NCI-H524 (cell line): ENCODE measurements at regions not wholly inside any gene's neighbourhood (a gene's known extent, or its start where the extent isn't known, plus 50 kb on each side); places are given as distances from the start of the nearest gene placed in this dataset.
A peak's percentile ranks its signal among the peaks of the same experiment; 100 is the strongest.
"Not testable (repeated sequence)": the region's sequence is repeated elsewhere in the genome, so short reads cannot be mapped to it uniquely, and the experiment has no call there.

Experiments
- DNase-seq, 2 experiments: peaks; one replicate each; lab custom pipeline; 2025; lab: John Stamatoyannopoulos, UW

DNA sequence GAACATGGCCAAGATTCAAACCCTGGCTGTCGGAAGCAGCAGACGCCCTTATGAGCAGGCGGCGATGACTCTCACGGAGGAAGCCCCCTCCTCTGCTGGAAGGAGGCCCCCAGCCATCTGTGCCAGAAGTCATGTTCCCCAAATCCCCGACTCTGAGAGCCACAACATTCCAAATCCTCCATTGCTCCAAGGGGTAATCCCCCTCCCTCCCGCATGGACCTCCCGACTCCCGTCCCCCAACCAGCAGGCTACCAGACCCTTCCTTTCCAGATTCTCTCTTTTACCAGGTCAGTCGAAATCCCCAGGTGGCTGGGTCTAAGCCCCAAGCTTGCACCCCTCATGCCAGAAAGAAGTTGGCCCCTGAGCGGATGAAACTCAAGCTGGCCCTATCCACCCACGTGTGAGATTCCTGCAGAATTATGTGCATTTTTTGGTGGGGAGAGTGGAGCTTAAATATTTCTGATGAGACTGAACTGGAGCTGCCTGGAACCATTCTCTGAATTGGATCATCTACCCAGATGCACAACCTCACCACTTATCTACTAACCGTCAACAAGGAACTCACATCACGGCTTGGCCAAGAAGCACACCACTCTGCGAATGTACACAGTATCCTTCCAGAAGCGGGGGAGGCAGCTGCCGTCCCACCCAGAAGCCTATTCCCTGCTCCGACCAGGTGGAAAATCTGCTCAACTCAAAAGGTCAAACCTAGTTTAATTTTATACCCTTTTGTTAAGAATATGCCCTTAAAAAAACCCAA lies 283.5 kb downstream of the C16orf95 start:
- DNase-seq: no peak

DNA sequence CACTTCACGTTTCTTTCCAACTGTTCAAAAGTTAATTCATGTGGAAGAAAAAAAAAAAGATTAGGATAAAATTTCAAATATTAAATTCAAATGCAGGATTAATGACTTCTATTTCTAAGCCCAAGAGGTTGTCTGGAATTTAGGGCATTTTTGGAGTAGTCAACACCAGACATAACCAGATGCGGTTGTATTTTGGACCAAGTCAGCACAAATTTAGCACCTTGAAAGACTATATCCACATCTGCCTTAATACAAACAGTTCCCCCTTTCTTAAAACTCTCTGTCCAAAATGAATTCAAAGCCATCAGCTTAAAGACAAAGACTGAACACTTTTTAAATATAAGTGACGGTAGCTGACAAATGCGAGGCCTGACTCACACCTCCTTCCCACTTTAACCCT lies 282.9 kb downstream of the C16orf95 start:
- DNase-seq: no peak

DNA sequence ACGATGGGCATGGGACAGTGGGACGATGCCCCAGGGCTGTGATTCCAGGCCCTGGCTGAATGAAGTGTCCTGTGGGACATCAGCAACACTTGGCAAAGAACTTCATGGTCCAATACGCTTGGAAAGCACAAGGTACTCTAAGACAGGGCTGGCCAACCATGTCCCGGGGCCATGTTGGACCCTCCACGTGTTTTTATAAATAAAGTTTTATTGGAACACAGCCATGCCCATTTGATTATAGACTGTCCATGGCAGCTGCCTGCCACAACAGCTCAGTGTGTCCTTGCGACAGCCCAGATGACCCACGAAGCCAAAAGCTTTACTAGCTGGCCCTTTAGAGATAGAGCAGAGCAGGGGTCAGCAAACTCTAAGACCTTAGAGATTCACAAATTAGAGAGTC lies 282.1 kb downstream of the C16orf95 start:
- no peak for DNase-seq

DNA sequence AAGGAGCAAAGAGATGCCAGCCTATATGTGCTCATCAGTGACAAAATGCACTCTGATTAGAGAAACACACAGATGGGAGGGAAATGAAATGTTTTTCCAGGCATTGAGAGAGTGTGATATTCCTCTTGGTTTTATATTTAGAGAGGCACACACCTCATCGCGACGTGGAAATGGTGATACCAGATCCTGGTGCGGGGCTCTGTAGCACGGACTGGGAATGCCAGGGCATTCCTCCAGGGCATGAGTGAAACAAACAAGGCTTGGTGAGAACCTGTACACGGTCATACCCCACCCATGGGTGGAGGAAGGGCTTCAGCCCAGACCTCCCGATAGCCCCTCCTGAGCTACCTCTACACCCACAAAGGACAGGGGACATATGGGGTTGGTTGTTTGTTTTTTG lies 280.2 kb downstream of the C16orf95 start:
- DNase-seq: no peak

DNA sequence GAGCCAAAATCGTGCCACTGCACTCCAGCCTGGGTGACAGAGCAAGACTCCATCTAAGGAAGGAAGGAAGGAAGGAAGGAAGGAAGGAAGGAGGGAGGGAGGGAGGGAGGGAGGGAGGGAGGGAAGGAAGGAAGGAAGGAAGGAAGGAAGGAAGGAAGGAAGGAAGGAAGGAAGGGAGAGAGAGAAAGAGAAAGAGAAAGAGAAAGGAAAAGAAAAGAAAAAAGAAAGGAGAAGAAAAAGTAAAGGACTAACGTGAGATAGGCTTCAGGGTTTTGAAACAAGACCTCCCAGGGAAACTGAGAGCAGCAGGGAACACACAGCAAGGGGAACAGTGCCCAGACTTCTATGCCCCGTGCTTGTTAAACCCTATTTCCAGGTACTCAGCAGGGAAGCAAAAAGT lies 278.7 kb downstream of the C16orf95 start:
- not testable (repeated sequence) for DNase-seq

DNA sequence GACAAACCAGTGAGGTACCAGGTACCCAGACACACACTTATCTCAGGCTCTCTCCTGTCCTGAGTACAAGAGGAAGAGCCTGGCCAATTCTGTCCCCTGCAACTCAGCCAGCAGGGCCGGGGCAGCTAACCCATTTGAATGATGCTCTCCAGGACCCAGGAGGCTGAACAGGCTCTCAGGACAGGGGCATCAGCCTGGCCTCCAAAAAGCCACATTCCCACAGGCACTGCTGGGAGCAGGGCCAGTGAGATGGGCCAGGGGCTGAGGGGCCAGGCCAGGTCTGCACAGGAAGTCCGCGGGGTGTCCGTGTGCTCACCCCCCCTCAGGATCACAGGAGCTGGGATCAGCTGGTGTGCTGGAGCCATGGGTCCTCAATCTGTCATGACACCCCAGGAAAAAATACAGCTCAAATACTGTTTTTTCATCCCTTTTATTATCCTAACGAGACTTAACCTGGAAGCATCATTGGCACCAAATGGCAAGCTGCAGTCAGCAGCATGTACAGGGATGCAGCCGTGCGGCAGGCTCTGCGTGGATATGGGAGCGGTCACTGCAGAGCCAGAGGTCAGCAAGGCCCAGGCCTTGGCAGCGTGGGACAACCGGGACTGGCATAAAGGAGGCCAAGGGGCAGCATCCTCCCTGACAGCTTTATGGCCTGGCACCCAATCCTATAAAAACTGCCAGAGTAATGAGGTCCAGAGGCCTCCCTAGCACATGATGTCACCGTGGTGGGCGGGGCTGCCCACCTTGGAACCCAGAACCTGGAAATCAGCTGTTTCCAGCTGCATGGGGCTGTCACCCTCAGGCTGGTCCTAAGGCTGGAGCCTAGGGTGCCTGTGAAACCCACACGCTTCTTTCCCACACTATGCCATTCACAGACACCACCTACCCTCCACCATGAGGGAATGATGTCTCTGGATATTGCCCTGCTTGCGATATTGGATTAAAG lies 276.7 kb downstream of the C16orf95 start:
- DNase-seq: no peak

DNA sequence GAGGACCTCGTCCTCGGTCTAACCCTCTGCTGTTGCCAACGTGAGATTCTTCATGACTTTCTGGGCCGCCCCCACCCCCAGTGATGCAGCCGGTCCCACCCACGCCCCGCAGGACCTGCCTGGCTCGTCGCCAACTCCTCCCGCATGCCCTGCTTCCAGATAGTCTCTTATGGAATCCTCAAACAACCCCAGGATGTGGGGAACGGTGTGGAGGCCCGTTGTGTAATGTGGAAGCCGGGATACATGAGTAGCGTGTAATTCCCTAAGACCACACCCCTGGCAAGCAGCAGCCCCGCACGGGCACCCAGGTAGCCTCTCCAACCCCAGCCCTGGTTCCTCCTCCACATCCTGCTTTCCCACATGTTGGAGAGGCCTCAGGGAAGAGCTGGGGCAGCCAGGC lies 275.9 kb downstream of the C16orf95 start:
- no peak for DNase-seq

DNA sequence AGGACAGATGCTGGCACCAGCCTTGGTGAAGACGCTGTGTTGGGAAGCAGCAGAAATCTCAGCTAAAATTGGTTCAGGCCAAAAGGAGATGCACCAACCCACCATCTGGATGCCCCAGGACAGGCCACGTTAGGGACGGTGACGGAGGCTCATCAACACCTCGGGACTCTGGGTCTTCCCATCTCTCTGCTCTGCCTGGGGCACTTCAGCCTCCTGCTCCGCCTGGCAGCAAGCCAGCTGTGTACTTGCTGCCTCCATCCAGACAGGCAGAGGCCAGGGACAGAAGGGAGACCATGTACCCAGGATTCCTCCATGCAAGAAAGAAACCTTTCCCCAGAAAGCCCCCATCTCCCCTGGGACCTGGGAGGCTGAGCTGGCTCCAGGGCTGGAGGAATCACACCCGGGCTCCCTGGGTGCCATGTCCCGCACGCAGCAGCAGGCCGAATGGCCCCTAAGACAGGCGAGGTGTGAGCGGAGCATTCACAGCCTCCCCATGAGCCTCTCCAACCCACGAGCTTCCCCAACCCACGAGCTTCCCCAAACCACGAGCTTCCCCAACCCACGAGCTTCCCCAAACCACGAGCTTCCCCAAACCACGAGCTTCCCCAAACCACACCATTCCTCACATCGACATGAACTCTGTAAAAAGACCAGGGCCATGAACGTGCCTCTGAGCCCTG lies 274.5 kb downstream of the C16orf95 start:
- peak; percentile 53 to 79 for DNase-seq

DNA sequence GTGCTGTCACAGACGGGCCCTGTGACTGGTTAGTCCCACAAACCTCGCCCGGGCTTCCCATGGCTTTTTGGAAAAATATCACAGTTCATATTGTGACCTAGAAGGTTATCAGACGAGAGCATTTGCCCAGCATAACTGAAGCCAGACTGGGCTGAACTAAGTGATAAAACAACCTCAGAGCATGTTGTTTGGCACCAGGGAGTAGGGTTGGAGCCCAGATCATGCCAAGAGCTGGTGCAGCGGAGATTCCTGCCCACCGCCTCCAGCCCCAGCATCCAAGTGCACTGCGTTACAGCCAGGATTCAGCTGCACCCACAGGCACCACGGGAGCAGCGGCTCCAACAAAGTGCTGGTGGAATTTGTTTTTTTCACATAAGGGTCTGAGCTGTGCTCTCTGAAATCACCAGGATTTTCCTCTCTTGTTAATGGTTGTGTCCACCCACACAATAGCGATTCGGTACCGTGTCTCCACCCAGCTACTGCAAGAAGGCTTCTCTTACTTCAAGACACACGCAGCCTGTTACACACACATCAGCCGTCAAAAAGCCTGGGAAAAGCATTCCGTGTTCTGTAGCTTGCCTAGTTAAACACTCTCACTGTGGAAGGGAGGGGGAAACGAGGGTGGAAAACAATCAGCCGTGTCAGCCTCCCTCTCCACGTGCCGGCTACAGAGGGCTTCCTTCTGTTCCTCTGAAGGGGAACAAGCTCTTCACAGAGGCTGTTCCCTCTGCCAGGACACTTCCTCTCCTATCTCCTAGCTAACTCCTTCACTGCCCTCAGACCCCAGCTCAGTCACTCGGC lies 273.8 kb downstream of the C16orf95 start:
- DNase-seq: peak in 1 of 2 experiments; percentile 19

DNA sequence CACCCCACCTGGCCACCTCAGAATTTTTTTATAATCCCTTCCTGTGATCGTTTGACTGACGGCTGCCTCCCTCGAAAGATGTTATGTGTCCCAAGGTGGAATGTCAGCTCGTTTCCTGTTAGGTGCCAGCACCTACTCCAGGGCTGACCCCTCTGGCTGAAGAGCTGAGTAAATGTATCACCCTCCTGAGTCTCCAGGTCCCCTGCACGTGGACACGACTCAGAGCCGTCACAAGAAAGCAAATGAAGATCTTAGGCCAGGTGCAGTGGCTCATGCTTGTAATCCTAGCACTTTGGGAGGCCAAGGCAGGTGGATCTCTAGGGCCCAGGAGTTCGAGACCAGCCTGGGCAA lies 273.2 kb downstream of the C16orf95 start:
- DNase-seq: no peak

DNA sequence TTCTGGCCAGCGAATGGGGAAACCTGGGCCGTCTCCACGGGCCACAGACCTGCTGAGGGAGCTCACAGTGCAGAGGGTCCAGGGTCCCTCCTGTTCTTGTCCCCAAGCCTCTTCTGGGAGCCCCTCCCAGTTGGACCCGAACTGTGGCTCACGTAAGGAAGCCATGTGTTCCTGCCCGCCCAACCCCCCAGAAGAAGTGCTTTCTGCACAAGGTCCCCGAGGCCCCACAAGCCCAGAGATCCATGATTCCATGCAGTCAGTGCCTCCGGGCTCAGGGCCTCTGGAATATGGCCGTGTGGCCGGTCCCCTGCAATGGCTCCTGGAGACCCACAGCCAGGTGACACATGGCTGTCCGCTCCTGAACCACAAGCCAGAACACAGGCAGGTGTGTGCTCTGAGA lies 272.4 kb downstream of the C16orf95 start:
- DNase-seq: no peak

DNA sequence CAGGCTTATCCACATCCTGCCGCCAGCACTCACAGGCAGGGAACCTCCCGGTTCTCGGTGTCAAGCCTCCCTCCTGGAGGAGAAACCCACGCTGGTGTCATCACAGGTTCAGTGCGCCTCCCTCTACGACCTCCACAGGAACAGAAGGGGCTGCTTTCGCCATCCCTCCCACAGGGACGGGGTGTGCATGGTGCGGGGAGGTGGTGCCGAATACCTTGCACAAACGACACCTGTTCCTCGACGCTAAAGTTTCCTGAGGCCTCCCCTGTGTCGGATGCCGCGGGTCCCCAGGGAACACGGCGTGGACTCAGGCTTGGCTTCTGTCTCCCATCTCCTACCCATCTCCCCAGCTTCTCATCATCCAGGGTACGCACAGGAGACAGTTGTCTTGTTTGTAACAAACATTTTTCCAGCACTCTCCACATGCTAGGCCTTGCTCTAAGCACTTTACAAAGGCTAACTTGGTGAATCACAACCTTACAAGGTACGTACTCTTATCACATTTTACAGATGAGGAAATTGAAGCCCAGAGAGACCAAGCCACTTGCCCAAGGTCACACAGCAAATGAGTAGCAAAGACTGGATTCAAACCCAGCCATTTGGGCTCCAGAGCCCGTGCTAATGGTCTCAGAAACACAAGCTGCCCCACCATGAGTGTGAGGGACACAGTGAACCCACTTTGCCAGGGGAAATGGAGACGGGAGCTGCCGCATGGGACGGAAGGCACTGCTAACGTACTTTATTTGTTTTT lies 271.6 kb downstream of the C16orf95 start:
- no peak for DNase-seq

DNA sequence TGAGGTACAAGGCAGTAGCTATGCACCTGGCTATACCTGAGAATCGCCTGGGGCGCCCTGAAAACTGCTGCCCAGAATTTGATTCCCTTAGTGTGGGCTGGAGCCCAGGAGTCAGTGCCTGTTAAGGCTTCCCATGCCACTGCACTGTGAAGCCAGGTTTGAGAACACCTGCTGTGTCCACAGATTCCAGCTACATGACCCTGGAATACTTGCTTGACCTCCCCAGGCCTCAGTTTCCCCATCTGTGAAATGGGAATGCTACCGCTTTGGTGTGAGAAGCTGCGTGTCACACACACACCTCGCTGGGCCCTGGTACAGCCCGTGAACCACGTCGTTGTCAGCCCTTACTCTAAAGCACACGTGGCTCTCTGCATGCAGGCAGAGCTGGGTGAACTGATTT lies 271.0 kb downstream of the C16orf95 start:
- DNase-seq: no peak

DNA sequence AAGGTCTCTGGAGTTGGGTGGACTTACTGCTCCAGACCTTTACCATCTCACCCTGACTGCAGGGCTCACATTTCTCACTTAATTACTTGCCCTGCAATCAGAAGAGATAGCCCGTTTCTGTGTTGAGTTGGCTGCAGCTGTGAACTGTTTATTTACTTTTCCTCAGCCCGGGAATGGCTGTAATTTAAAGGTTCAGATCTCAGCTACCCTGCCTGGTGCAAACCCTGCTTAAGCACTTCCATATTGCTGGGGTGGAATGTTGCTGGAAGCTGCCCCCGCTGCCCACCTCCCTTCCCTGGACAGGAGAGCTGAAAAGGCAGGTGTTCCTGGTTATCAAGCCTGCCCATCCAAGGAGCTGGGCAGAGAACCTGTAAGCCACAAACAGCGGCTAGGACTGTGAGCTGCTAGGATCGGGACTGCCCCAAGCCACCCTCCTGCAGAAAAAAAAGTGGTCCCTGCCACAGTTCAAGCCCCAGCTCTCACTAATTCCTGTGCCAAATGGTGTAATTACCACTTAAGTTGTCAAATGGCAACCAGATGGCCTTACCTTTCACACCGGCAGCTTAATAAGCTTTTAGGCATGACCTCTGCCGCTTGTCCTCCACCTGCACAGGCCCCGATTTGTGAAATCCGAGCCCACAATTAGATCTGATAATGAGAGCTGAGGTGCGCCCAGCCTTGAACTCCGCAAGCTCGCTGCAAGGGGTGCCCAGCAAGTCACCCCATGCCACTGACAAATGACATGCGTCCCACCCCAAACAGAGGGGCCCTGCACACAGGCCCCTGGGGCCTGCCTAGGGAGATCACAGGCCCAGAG lies 269.8 kb downstream of the C16orf95 start:
- peak; percentile 83 to 93 for DNase-seq

DNA sequence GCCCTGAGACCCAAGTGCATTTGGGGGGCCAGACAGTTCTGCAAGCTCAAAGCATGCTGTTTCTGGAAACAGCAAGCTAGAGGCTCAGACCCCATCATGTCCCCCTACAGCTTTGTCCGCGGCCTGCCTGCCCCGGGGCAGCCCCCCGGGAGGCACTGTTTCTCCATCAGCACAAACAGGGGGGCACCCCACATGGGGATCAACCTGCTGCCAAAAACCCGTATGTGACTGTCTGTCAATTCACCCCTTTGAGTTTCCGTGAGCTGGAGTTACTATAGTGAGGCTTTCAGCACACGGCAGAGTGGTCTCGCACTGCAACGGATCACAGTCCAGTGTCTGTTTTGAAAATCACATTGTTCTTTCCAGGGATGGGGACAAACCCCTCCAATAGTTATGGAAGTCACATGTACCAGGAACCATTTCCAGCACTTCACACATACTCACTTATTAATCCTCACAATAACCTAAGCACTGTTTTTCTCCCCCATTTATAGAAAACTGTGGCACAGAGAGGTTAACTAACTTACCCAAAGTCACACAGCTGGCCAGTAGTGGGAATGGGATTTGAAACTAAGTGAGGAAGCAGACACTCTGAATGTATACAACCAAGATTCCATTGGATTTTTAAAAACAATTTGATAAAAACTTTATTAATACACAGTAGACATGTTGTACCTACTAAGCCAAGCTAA lies 269.0 kb downstream of the C16orf95 start:
- no peak for DNase-seq

DNA sequence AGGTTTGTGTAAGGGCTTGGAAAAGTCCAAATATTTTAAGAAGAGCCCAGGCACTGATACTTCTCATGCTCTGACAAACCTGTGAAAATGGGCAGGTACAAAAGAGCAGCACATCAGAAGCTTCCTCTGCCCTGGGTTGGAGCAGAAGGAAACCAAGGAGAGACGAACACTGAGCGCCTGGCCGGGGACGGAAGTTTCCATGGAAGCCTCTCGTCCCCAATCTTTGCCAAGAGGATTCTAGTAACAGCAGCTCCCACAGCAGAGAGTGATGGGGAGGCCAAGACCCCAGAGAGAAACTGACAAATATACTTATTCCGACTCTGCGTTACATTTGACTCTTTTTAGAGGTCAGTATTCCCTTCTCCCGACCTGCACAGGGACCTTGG lies 268.5 kb downstream of the C16orf95 start:
- no peak for DNase-seq

DNA sequence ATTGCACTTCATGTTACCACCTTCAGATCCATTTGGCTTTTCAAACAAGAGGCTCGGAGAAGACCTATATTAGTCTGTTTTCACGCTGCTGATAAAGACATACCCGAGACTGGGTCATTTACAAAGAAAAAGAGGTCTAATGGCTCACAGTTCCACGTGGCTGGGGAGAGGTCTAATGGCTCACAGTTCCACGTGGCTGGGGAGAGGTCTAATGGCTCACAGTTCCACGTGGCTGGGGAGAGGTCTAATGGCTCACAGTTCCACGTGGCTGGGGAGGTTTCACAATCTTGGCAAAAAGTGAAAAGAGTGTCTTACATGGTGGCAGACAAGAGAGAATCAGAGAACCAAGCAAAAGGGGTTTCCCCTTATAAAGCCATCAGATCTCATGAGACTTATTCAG lies 268.0 kb downstream of the C16orf95 start:
- not testable (repeated sequence) for DNase-seq

DNA sequence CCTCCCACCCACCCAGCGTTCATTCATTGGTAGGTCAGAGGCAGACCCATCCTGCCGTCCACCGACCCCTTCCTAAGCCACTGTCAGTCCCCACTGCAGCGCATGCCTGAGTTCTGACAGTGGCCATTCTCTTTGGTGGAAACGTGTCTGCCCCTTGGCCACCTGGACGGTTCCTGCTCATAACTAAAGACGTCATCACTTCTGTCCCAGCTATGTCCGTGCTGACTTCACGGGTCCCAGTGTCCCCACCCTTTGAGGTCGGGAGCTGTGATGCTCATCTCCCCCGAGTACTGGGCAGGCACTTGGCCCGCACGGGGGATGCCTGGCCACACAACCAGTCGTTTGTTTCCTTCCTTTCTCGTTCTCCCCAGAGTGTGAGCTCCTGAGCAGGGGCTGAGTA lies 267.1 kb downstream of the C16orf95 start:
- DNase-seq: no peak

DNA sequence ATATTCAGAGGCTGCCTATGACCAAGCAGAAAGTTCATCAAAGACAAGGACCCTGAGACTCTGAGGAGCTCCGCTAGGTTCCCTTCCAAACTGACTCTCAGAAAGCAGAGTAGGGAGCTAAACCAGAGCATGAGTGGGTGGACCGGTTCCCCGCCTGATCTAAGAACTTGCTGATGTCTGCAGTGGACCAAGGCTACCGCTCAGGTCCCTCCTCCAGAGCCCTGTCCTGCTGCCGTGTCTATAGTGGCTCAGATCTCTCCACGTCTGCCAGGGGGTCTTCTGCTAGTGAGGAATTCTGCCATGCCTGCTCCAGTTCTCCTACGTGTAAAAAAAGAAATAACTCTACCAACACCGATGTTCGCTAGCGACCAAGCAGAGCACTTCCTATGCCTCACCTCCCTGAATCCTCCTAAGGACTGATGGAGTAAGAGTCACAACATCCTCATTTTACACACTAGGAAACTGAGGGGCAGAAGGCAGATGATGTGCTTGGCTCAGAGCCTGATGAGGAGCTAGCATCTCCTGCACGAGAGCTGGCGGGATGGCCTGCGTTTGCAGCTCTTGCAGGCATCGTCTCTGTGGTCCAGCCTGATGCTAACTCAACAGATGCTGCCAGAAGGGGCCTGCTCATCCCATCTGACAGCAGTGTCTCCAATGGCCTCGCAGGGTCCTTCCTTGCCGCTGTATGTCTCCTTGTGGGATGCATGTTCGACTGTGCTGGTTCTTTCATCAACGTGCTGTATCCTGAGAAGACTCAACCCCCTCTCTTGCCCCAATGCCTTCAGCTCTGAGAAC lies 265.5 kb downstream of the C16orf95 start:
- DNase-seq: peak; percentile 18 to 42
